Dendritic cell treated with granulocyte-macrophage colony-stimulating factor and Interleukin-4, amounts not matched to agents 40 ng/mL and 50 ng/mL, for 4 days (primary cell): ENCODE measurements at regions not wholly inside any gene's neighbourhood (a gene's known extent, or its start where the extent isn't known, plus 50 kb on each side); places are given as distances from the start of the nearest gene placed in this dataset.

Experiments used
- H3K27ac Mint-ChIP-seq: one replicate; pipeline ENCODE4 v1.8.0; 2022; ENCODE audit warnings: mild to moderate bottlenecking, mixed read lengths
- H3K27me3 Mint-ChIP-seq: one replicate; pipeline ENCODE4 v1.8.0; 2022; ENCODE audit warnings: mild to moderate bottlenecking, mixed read lengths
- H3K36me3 Mint-ChIP-seq: one replicate; pipeline ENCODE4 v1.8.0; 2022; ENCODE audit warnings: low read depth, mixed read lengths
- H3K4me1 Mint-ChIP-seq: one replicate; pipeline ENCODE4 v1.8.0; 2022; ENCODE audit warnings: low read depth, mixed read lengths
- H3K4me3 Mint-ChIP-seq: one replicate; pipeline ENCODE4 v1.8.0; 2022; ENCODE audit warnings: mild to moderate bottlenecking, moderate library complexity, mixed read lengths
- H3K9me3 Mint-ChIP-seq: one replicate; pipeline ENCODE4 v1.8.0; 2022; ENCODE audit warnings: mixed read lengths
- intact Hi-C: fragments of 100-400 bp; cut with micrococcal nuclease; formaldehyde crosslinking; loops from one replicate; pipeline ENCODE4 v1.15.0; 2022

DNA sequence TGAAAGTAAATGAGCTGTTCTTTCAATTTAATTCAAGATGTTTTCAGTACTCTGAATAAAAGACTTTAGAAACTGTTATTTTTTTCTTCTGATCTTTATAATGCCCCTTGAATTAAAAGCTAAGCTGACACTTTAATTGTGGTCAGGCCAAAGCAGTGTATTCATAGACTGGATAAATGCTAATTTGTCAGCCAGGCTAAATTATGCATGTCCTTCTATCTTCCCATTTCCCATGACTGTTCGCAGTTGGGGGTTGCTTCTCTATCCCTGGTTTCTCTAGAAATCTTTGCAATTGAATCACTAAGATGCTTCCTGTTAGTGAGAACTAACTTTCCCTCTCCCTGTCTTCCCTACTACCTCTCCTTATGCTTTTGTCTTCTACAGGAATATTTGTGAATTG is 396.2 kb downstream of the RFPL4B start:
- no peak overlapping the region for H3K4me3 Mint-ChIP-seq
- no peaks in the 10 kb centered on the region for H3K4me1 Mint-ChIP-seq
- peaks cover under 1% of the 10 kb centered on the region for H3K9me3 Mint-ChIP-seq
- no peaks in the 10 kb centered on the region for H3K36me3 Mint-ChIP-seq
- H3K27me3 Mint-ChIP-seq, result no peaks in the 10 kb centered on the region
- intact Hi-C loops, result no loop called here
- H3K27ac Mint-ChIP-seq, result no peak overlapping the region

DNA sequence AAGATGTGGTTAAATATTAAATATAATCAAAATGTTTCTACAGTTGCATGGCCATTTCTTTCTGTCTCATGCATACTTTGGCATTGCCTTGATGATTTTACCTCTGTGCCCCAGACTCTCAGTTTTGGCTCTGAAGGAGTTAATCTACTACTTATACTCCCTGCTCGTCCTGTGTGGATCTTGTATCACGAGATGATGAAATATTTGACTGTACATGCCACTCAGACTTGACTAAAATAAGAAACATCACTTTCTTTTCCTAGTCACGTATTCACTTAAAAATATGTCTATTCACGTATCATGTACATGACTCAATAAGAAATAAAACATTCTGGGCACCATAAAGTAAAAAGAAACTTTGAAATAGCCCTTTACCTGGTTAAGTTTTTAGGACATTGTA is 397.7 kb downstream of the RFPL4B start:
- Mint-ChIP-seq H3K36me3 (no peaks in the 10 kb centered on the region), H3K4me1 (no peaks in the 10 kb centered on the region), H3K9me3 (no peaks in the 10 kb centered on the region), H3K4me3 (no peak overlapping the region), H3K27me3 (no peaks in the 10 kb centered on the region), H3K27ac (no peak overlapping the region)
- intact Hi-C loops, result no loop called here

DNA sequence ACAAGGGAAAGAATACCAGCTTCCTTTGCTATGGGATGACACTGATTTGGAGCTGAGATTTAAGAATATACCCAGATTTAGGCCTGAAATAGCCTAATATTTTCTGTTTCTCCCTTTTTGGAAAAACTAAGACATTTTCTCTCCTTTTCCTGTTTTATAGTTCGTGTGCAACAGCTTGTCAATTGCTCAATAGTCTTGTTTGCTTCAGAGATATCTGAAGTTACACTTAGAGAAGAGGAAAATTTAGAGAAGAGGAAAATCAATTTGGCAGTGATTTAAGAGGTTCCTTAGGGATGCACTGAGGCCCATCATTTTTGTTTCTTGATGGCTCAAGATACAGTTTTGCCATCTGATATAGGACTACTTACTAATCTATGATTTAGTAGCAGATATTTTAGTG is 398.6 kb downstream of the RFPL4B start:
- Mint-ChIP-seq H3K36me3 (no peaks in the 10 kb centered on the region), H3K9me3 (no peaks in the 10 kb centered on the region), H3K4me3 (no peak overlapping the region), H3K27me3 (no peaks in the 10 kb centered on the region), H3K27ac (no peak overlapping the region), H3K4me1 (no peaks in the 10 kb centered on the region)
- intact Hi-C loops, result no loop called here

DNA sequence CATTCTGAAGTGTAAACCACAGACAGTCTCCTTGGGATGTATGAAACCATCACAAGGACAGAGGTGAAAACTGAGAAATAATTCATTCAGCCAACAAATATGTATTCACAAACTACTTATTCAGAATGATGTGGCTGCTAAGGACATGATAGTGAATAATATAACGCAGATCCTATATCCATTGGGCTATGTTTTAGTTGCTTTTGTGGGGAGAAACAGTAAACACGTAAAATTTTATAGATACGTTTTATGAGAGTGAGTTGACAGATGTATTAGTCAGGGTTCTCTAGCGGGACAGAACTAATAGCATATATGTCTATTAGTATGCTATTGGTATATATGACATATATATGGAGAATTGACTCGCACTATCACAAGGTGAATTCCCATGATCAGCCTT is 402.5 kb downstream of the RFPL4B start:
- H3K9me3 Mint-ChIP-seq, result no peaks in the 10 kb centered on the region
- H3K27me3 Mint-ChIP-seq, result no peaks in the 10 kb centered on the region
- H3K4me3 Mint-ChIP-seq, result no peak overlapping the region
- intact Hi-C loops, result no loop called here
- no peaks in the 10 kb centered on the region for H3K36me3 Mint-ChIP-seq
- peaks cover 7% of the 10 kb centered on the region for H3K4me1 Mint-ChIP-seq
- H3K27ac Mint-ChIP-seq, result no peak overlapping the region

DNA sequence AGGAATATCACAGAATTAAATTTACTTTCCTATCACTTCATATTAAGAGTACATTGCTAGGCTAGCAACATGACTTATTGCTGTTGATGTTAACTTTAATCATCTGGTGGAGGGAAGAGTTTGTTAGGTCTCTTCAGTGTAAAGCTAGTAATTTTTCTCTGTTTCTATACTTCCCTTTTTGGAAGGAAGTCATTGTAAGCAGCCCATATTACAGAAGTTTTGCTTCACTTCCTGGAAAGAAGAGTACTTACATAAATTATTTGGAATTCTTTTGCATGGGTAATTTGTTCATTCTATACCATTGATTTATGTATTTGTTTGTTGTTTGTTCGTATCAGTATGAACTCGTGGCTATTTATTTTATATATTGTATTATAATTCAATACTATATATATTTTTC is 405.2 kb downstream of the RFPL4B start:
- H3K4me3 Mint-ChIP-seq, result no peak overlapping the region
- intact Hi-C loops, result no loop called here
- no peaks in the 10 kb centered on the region for H3K36me3 Mint-ChIP-seq
- peak overlapping the region; percentile 39 for H3K27ac Mint-ChIP-seq
- peaks cover 7% of the 10 kb centered on the region for H3K4me1 Mint-ChIP-seq
- H3K27me3 Mint-ChIP-seq, result no peaks in the 10 kb centered on the region
- no peaks in the 10 kb centered on the region for H3K9me3 Mint-ChIP-seq

DNA sequence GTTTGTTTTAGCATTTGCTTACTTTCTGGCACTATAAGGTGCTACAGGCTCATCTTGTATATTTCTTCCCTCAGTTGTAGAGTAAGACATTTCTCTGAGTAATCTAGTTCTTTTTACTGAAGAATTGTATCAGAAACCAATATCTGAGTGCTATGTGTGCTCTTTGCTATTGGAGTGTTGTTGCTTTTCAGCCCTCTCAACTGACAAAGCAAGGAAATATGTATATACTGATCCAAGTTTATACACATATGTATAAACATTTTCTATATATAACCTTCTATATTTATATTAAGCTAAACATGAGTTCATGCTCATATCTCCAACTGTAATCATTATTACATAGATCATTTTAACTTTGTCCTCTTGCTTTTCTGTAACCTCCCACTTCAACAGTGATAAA is 405.7 kb downstream of the RFPL4B start:
- Mint-ChIP-seq H3K27ac (no peak overlapping the region), H3K27me3 (no peaks in the 10 kb centered on the region), H3K4me1 (peaks cover 7% of the 10 kb centered on the region), H3K9me3 (no peaks in the 10 kb centered on the region), H3K4me3 (no peak overlapping the region), H3K36me3 (no peaks in the 10 kb centered on the region)
- intact Hi-C loops, result no loop called here

DNA sequence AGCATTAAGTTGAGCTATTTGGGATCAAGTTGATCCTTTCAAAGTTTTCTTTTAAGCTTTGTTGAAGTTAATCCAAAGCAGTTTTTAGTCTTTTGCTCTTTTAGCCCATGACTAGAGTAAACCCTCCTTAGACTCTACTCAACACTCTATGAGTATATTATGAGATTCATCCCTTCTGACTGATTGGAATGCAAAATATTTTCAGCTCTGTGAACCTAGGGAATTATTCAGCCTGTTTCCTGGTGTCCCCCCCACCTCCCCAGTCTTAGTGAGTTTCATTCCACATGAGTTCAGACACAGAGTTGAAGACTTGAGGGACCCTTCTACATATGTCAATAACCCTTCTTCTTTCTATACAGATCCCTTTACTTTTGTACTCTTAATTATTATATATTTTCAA is 413.7 kb downstream of the RFPL4B start:
- H3K9me3 Mint-ChIP-seq, result peaks cover 13% of the 10 kb centered on the region
- no peaks in the 10 kb centered on the region for H3K4me1 Mint-ChIP-seq
- no peaks in the 10 kb centered on the region for H3K36me3 Mint-ChIP-seq
- intact Hi-C loops, result no loop called here
- H3K4me3 Mint-ChIP-seq, result no peak overlapping the region
- H3K27me3 Mint-ChIP-seq, result no peaks in the 10 kb centered on the region
- no peak overlapping the region for H3K27ac Mint-ChIP-seq

DNA sequence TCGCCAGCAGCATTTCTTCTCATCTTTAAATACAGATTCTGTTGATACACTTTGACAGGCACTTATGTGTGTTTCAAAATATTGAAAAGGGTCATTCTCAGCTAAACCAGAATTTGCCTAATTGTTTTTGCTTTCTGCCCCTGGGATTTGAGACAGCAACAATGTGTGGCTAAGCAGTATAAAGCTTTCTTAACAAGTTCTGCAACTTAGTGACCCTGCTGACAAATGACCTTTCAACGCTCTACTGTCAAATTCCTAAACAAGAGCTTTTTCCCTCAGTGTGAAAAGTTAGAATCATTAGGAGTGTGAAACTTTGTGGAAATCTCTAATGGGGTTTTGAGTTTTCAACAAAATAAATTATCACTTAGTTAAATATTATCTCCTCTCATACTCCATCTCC is 414.6 kb downstream of the RFPL4B start:
- H3K36me3 Mint-ChIP-seq, result no peaks in the 10 kb centered on the region
- peaks cover 16% of the 10 kb centered on the region for H3K9me3 Mint-ChIP-seq
- intact Hi-C loops, result no loop called here
- H3K4me1 Mint-ChIP-seq, result no peaks in the 10 kb centered on the region
- no peak overlapping the region for H3K4me3 Mint-ChIP-seq
- H3K27me3 Mint-ChIP-seq, result no peaks in the 10 kb centered on the region
- no peak overlapping the region for H3K27ac Mint-ChIP-seq

DNA sequence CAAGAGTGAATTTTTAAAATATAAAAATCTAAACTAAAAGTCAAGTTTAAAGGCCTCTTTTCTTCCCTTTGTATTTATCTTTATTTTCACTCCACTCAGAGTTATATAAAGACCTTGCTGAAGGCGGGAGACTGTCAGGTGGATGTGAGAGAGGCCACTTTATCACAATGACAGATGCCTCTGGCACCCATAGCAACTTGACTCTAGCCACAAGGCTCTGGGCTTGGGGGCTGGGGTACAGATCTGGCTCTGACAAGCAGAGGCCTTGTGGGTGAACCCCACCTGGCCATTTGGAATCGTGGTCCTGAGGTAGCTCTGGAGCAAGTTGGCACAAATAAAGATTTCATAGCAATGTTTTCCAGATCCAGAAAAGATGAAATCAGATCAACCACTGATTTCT is 417.2 kb downstream of the RFPL4B start:
- Mint-ChIP-seq H3K36me3 (no peaks in the 10 kb centered on the region), H3K4me3 (no peak overlapping the region), H3K4me1 (no peaks in the 10 kb centered on the region), H3K9me3 (peaks cover 37% of the 10 kb centered on the region), H3K27ac (no peak overlapping the region), H3K27me3 (no peaks in the 10 kb centered on the region)
- intact Hi-C loops, result no loop called here

DNA sequence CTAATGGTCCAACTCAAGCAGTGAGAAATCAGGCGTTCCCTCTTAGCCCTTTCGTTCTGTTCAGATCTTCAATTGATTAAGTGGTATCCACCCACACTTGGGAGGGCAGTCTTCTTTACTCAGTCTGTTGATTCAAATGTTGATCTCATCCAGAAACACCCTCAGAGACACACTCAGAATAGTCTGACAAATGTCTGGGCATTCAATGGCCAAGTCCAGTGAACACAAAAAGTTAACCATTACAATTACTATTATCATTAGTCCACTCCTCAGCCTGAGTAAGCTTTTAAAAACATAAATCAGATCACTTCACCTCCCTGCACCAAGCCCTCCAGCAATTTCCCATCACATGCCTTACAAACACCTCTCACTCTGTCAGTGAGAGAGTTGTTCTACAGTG is 423.2 kb downstream of the RFPL4B start:
- Mint-ChIP-seq H3K4me1 (no peaks in the 10 kb centered on the region), H3K27ac (no peak overlapping the region), H3K4me3 (no peak overlapping the region), H3K36me3 (no peaks in the 10 kb centered on the region), H3K9me3 (peaks cover 25% of the 10 kb centered on the region), H3K27me3 (no peaks in the 10 kb centered on the region)
- intact Hi-C loops, result no loop called here

DNA sequence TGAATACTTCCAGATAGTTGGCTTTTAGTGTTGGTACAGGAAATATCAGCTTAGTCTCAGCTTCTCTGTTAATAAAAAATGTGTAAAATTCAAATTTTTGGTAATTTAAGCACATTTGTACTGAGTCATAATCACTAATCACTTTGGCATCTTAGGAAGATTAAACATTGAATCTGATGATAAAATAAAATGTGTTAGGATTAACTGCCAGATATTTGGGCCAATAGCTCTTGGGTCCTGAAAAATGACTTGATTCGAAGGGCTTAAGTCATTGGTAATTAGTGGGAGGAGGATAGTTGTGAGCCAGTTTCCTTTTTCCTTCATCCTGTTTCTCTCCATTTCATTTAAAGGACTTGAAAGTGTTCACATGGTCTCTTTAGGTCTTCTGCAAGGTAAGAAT is 426.1 kb downstream of the RFPL4B start:
- Mint-ChIP-seq H3K4me1 (no peaks in the 10 kb centered on the region), H3K27me3 (no peaks in the 10 kb centered on the region), H3K36me3 (no peaks in the 10 kb centered on the region), H3K27ac (no peak overlapping the region), H3K4me3 (no peak overlapping the region), H3K9me3 (peaks cover 8% of the 10 kb centered on the region)
- intact Hi-C loops, result no loop called here

DNA sequence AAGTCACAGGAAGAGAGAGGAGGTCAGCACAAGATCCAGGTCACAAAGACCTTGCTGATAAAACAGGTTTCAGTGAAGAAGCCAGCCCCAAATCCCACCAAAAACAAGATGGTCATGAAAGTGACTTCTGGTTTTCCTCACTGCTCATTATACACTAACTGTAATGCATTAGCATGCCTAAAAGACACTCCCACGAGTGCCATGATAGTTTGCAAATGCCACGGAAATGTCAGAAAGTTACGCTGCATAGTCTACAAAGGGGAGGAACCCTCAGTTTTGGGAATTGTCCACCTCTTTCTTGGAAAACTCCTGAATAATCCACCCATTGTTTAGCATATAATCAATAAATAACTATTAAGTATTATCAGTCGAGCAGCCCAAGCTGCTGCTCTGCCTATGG is 427.2 kb downstream of the RFPL4B start:
- Mint-ChIP-seq H3K36me3 (no peaks in the 10 kb centered on the region), H3K4me1 (no peaks in the 10 kb centered on the region), H3K27me3 (no peaks in the 10 kb centered on the region), H3K4me3 (no peak overlapping the region), H3K9me3 (no peaks in the 10 kb centered on the region), H3K27ac (no peak overlapping the region)
- intact Hi-C loops, result no loop called here

DNA sequence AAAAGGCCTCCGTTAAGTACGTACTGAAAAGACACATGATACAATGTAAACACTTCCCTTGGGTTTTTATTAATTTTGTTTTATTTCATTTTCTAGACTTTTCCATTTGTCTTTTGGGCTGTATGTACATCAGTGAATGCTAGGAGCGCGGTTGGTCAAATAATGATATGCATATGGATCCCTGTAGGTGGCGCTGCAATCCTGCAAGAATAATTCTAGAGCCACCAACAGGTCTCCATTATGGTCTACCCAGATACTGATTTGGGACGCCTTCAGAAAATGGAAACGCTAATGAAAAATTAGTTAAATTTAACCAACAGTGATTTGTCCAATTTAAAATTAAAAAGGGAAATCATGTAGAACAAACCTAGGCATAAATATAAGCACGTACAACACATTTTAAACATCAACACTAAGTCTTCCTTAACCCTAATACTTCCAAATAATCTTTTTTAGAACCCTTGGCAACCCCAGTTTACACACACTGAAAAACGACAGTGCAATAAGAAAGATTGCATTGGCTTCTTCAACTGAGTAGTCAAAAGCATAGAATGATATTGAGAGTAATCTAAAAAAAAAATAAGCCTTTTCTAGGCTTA is 433.5 kb downstream of the RFPL4B start:
- Mint-ChIP-seq H3K27ac (no peak overlapping the region), H3K9me3 (no peaks in the 10 kb centered on the region), H3K36me3 (no peaks in the 10 kb centered on the region), H3K27me3 (no peaks in the 10 kb centered on the region), H3K4me3 (no peak overlapping the region), H3K4me1 (no peaks in the 10 kb centered on the region)
- intact Hi-C loops, result loop anchor here (1.0 to 10.0 kb wide), 4 partner anchors 524 to 1156 kb away; no protein-coding TSS in a partner anchor

DNA sequence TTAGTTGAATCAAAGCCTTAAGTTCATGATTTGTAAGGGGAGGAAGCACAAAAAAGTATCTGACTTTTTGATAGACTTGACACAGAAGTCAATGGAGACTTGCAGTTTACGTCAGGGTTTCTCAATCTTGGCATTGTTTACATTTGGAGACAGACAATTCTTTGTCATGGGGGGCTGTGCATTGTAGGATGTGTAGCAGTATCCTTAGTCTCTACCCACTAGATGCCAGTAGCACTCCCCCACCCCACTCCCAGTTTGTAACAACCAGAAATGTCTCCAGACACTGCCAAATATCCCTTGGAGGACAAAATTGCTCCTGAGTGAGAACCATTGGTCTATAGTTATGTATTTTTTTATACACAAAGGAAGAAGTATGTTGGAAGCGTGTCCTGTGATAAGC is 434.1 kb downstream of the RFPL4B start:
- Mint-ChIP-seq H3K4me1 (no peaks in the 10 kb centered on the region), H3K36me3 (no peaks in the 10 kb centered on the region), H3K9me3 (no peaks in the 10 kb centered on the region), H3K27ac (no peak overlapping the region), H3K4me3 (no peak overlapping the region), H3K27me3 (no peaks in the 10 kb centered on the region)
- intact Hi-C loops, result loop anchor here (2.0 to 10.0 kb wide), 3 partner anchors 524 to 1156 kb away; no protein-coding TSS in a partner anchor

DNA sequence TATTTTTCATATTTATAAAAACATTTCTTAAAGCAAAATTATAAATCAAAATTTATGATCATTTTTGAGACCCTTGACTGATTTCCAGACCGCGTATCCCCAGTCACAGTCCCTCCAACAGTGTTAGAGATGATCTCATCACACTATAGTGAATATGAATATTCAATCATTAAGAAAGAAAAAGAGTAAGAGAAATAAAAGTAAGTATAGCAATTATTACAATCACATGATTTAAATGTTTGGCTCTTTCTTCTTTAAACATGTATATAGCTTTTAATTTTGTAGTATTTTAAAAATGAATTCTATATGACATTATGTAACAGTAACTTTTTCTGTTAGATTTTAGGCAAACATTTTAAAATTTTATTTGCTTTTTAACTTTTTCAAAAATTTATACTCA is 438.3 kb downstream of the RFPL4B start:
- intact Hi-C loops, result loop anchor here (10.0 kb wide), 1 partner anchor 519 kb away; no protein-coding TSS in a partner anchor

More for the DNA sequence above, 438.3 kb downstream of the RFPL4B start:
- no peak overlapping the region for H3K27ac Mint-ChIP-seq
- no peaks in the 10 kb centered on the region for H3K9me3 Mint-ChIP-seq
- H3K4me1 Mint-ChIP-seq, result no peaks in the 10 kb centered on the region
- H3K36me3 Mint-ChIP-seq, result no peaks in the 10 kb centered on the region
- no peak overlapping the region for H3K4me3 Mint-ChIP-seq
- H3K27me3 Mint-ChIP-seq, result no peaks in the 10 kb centered on the region
